Sciatic nerve (tissue), 2 donors: ENCODE measurements at regions not wholly inside any gene's neighbourhood (a gene's known extent, or its start where the extent isn't known, plus 50 kb on each side); places are given as distances from the start of the nearest gene placed in this dataset.
"Not testable (repeated sequence)": the region's sequence is repeated elsewhere in the genome, so short reads cannot be mapped to it uniquely, and the experiment has no call there.

Experiments used
- ATAC-seq: fragments of 200-7000 bp; cut with Tn5 transposase; one replicate; pipeline ENCODE4 v1.9.1; 2020; ENCODE audit warnings: mild to moderate bottlenecking, moderate library complexity
- DNase-seq: peaks from one replicate; pipeline ENCODE4 v3.0.0-alpha.2; 2020; ENCODE audit warnings: low spot score
- intact Hi-C: fragments of 100-400 bp; cut with DNase I; formaldehyde crosslinking; loops from one replicate; pipeline ENCODE4 v1.14.2; 2022
- donor health status: DM: no; HTN: no; CAD: no.
- donor health status: DM: no; HTN: no; CAD: no.

DNA sequence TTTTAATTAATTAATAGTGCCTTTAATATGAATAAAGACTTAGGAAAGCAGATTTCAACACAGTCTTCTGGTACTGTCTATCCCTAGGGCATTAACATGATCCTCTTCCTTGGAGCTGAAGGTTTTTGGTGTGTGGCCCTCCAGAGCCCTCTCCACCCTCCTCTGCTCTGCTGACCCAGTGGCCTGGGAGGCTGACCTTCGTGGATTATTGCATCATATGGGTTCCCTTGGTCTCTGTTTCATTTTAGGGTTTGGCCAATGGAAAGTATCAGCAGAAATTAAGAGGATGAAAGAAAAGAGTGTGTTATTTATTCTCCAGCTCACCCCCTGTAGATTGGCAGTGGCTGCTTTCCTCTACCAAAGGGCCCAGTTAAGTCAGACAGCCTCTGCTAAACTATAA is 73.8 kb upstream of the KIF2A start:
- ATAC-seq, DNase-seq, intact Hi-C loops: not testable (repeated sequence)

DNA sequence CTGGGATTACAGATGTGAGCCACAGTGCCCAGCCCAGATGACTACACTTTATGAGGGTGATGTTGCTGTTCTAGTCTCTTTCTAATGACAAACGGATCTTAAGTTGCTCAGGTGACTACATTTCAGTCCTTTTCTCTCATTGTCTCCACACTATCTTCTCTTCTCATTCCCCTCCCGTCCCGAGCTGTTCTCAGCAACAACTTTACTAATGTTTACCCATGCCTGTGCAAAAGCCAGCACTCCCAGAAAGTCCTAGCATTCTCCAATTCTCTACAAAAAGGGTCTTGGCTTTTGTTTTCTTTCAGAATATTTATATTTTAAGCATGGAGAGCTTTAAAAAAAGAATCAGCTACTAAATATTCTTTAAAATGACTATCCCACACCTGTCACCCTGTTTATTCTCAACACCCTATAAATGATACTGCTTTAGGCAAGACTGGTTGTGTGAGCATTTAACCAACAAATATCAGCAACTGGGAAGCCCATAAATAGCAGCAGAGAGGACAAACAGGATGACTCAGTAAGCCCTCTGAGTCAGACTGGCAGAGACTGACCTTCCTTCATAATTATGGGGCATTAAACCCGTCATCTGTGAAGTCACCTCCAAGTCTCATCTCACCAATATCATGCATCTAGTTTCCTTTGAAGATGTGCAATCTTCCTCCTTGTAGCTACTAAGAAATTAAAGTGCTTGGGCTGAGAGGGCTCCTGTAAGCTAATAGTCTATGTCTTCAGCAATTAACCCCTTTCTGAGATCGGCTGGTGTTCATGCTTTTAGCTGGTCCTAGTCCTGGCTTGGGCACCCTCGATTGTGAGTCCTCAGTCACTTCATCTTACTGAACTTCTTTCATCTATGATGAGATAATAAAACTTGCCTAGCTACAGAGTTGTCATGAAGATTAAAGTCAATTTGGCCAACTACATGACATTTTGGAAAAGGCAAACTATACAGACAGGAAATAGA is 72.6 kb upstream of the KIF2A start:
- intact Hi-C loops, ATAC-seq, DNase-seq: not testable (repeated sequence)

DNA sequence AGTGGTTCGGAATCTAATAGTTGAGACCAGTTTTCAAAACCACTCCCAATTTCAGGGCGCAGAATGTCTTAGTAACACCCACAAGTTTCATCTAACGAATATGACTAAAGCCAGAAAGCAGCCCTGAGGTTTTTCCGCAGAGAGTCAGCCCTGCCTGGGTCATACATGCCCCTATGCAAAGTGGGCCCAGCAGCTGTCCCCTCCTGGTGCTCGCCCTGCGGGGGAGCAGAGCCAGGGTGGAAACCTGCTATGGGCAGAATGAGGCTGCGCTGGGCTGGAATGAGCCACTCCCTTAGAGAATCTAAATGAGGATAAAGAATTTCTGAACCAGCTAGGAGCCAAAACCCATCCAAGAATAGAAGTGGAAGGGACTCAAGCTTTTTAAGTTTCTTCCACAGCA is 69.4 kb upstream of the KIF2A start:
- ATAC-seq, result peak; percentile 53
- DNase-seq, result not testable (repeated sequence)

GRCh38 chr5:62237944-62238343 is 68.1 kb upstream of the KIF2A start:
- DNase-seq, ATAC-seq, intact Hi-C loops: not testable (repeated sequence)

More for the DNA sequence above, 69.4 kb upstream of the KIF2A start:
- intact Hi-C loops, result not testable (repeated sequence)

DNA sequence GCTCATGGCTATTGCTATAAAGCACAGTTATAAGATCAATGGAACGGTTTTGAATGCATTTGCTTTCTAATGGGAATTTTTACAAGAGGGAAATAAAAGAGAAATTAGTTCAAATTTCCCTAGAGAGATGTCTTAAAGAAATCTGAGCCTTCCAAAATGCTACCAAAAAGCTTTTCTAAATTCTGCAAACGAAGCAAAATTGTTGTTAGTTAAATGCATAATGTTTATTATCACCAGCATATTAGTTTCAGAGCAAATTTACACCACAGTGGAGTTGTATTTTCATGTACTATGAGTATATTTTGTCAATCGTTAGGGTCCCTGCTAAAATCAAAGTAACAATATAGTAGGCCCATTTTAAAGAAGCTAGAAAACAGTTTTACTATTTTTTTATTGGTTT is 67.4 kb upstream of the KIF2A start:
- DNase-seq, intact Hi-C loops, ATAC-seq: not testable (repeated sequence)

DNA sequence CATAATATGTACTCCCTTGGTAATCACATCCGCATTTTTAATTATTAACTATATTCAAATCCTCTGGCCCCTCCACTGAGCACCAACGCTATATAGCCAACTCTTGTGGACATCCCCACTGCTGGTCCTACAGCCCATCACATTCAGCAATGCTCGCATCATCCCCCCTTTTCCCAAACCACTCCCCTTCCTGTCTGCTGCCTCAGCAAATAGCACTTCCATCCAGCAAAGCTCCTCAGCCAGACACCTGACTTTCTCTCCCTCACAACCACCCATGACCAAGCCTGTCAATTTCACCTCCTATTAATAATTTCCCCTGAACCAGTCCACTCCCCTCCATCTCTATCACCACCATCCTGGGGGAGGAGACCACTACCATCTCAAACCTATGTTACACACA is 65.5 kb upstream of the KIF2A start:
- DNase-seq, ATAC-seq, intact Hi-C loops: not testable (repeated sequence)

- ATAC-seq, intact Hi-C loops, DNase-seq: not testable (repeated sequence)
Observed at GRCh38 chr5:62242000-62242399, 64.0 kb upstream of the KIF2A start.

GRCh38 chr5:62243046-62243445 is 63.0 kb upstream of the KIF2A start:
- DNase-seq, ATAC-seq, intact Hi-C loops: not testable (repeated sequence)

DNA sequence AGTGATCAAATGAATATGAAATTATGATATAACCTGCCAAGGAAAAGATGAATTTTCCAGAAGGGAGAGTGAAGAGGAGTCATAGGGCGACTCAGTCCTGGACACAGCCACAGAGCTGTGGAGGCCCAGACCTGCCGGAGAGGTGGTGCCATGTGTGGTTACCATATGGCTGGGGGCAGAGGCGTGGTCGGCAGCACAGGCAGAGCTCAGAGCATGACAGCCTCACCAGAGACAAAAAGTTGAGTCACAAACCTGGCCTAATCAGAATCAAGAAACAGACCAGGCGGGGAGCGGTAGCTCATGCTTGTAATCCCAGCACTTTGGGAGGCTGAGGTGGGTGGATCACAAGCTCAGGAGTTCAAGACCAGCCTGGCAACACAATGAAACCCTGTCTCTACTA is 57.8 kb upstream of the KIF2A start:
- ATAC-seq, DNase-seq, intact Hi-C loops: not testable (repeated sequence)

DNA sequence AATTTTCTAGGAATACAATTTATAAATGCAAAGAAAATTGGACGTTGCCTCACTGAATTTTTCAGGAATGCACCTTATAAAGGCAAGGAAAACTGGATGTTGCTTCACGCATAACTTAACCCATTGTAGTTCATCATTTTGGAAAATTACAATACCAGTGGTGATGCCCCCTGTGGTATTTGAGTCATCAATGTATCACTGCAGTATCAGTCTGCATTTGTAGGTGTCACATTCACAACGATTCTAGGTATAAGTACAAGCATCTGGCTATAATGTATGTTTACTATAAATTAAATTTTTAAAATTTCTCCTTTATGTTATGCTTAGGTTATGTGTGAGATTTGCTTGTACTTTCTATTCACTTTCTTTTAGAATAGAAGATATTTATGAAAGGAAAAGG is 55.9 kb upstream of the KIF2A start:
- intact Hi-C loops, ATAC-seq, DNase-seq: not testable (repeated sequence)

DNA sequence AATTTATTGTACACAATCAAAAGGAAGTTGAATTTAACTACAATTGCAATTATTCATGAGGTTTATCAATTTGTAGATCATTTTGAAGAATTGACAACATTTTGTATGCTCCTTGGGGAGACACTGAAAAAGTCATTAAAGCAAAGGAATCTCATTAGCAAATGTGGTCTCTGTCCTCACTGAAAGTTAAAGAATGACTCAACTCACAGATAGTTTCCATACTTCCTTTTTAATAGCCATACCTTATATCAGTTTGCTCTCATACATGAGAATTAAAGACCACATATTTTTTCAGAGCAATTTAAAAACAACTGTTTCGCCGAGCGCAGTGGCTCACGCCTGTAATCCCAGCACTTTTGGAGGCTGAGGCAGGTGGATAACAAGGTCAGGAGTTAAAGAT is 55.1 kb upstream of the KIF2A start:
- DNase-seq, intact Hi-C loops, ATAC-seq: not testable (repeated sequence)

GRCh38 chr5:62252519-62252918 is 53.5 kb upstream of the KIF2A start:
- ATAC-seq, DNase-seq, intact Hi-C loops: not testable (repeated sequence)

DNA sequence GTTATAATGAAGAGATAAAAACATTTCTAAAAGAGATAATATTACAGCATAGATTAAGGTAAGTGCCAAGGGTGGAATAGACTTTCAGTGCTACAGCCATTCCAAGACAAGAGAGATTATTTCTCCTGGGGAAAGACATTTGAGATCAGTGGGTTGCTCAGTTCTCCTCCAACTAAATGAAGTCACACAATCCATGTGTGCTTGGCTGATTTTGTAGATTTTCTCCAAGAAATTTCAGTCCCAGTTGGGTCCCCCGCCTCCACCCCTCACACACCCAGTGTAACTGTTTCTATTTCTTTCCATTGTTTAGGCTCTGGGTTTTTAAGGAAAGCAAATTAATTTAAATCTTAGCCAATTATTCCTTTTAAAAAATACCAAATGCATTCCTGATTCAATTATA is 50.5 kb upstream of the KIF2A start:
- DNase-seq, intact Hi-C loops: not testable (repeated sequence)
- peak; percentile 58 for ATAC-seq

DNA sequence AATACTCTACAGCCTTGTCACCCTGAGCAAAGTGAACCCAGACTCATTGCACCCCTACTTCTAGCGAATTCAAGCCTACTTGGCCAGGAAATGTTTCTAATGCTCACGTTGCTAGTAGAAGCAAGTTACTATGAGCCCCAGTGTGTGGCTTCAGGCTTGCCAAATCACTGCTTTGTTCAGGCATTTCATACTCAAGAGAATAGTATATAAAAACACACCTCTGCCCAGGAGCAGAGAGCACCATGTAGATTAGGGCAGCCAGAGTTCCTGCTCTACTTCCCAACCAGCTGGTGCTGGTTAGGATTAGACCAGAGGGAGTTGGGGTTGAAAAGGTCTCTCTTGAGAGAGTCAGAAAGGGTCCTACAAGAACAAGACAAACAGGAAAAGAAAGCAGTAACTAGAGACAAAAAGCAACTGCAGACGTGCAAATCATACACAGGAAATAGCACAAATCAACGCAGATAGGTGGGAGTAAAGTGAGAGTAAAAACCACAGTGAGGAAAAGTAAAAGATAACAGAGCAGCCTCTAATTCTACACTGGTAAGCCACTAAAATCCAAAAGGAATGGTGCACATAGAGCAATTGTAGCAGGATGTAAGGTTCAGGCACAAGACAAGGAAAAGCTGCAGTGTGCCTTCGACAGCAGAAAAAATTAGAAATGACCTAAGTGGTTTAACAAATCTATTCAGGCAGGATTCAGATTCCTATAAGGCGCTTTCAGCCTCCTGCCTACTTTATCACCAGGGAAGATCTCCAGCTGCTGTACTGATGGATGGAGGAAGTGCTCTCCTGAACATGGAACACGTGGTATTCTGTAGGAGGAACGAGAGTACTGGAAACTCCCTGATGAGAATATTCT is 49.6 kb upstream of the KIF2A start:
- ATAC-seq, result peak; percentile 66
- intact Hi-C loops, result no loop called here

More for the DNA sequence above, 49.6 kb upstream of the KIF2A start:
- DNase-seq, result no peak
